ENCODE measurements at regions not wholly inside any gene's neighbourhood (a gene's known extent, or its start where the extent isn't known, plus 50 kb on each side); places are given as distances from the start of the nearest gene placed in this dataset.

DNA sequence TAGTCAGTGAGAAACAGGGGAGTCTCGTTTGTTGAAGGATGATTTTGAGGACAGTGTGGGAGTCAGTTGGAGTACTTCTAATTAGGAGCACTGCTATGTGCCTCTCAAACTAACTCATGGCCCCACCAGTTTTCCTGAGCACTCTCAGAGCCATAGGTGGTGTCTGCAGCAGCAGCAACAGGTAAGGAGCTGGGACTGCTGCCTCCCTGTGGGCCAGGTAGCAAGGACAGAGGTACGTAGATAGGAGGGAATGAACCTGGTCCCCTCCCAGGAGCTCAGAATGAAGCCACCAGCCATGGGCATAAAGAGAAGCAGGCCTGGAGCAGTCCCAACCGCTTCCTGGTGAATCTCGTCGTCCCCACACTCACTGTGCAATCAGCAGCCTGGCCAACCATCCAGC, 183.4 kb downstream of the BUD13 start:
- no peak for TF ChIP-seq EZH2phosphoT487 (IDR thresholded peaks at IDR 0.05; ENCODE audit: insufficient read depth, low read depth)
- TF ChIP-seq EZH2 (IDR thresholded peaks at IDR 0.05; ENCODE audit: insufficient read depth, poor library complexity, severe bottlenecking): no peak

Data from GM23248 (cell line).